B cell (primary cell): ENCODE measurements at regions not wholly inside any gene's neighbourhood (a gene's known extent, or its start where the extent isn't known, plus 50 kb on each side); places are given as distances from the start of the nearest gene placed in this dataset.

Experiments
- CTCF ChIP-seq: fragments of 200-600 bp; IDR thresholded peaks from one replicate; pipeline ENCODE4 v1.8.0; 2022; ENCODE audit warnings: antibody characterized with exemption, mild to moderate bottlenecking
- EZH2 ChIP-seq: IDR thresholded peaks from 2 replicates; pipeline ENCODE4 v1.6.1; 2012; ENCODE audit warnings: borderline replicate concordance, low read depth, mild to moderate bottlenecking, moderate library complexity, low read length; ENCODE audit not compliant: insufficient read depth, poor library complexity, severe bottlenecking

DNA sequence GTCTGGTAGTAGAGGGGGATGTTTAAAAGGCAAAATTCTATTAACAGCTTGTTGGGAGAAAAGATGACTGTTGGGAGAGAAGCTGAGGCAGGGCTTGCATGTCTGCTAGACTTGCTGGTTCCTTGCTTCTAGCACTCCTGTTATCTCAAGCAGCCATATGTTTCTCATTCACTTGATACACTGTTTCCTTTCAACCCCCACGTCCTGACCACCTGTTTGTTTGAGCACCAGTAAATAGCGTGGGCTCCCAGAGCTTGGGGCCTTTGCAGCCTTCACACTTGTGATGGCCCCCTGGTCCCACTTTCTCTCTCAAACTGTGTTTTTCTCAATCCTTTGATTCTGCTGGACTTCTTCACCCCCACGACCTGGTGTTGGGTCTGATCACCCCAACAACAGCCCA is 111.7 kb upstream of the TMEM161B start:
- TF ChIP-seq CTCF: no peak
- no peak for TF ChIP-seq EZH2
